A549 (cell line): ENCODE measurements at regions not wholly inside any gene's neighbourhood (a gene's known extent, or its start where the extent isn't known, plus 50 kb on each side); places are given as distances from the start of the nearest gene placed in this dataset.
"Not testable (repeated sequence)": the region's sequence is repeated elsewhere in the genome, so short reads cannot be mapped to it uniquely, and the experiment has no call there.

Experiments used
- ATAC-seq, 2 experiments: fragments of 200-7000 bp in 1 of 2; fragments of >200 bp in 1 of 2; cut with Nextera tagmentation in 1 of 2; cut with Tn5 transposase in 1 of 2; 3 replicates each; pipeline versions ENCODE4 v1.8.0 to v1.9.1; 2018 to 2020; ENCODE audit warnings: mild to moderate bottlenecking in 1 of 2, moderate library complexity in 1 of 2
- CTCF ChIA-PET: fragments of 300-600 bp; sonication (Branson Sonifier 250); formaldehyde crosslinking; extraction: SDS; loops from one replicate; lab custom pipeline; 2021; ENCODE audit warnings: antibody characterized with exemption, inconsistent platforms; lab: Yijun Ruan, JAX
- POLR2A ChIA-PET: fragments of 350-600 bp; formaldehyde crosslinking; extraction: SDS; loops from one replicate; lab custom pipeline; 2021; ENCODE audit warnings: antibody characterized with exemption, inconsistent platforms; lab: Yijun Ruan, JAX
- DNase-seq, 2 experiments: peaks; one replicate each; pipeline versions ENCODE4 v3.0.0 to v3.0.0-alpha.2; 2011 to 2016; ENCODE audit warnings: low read depth in 1 of 2, low spot score in 1 of 2
- FAIRE-seq: peaks from 2 replicates; lab custom pipeline; 2011; peaks lifted over from hg19 to GRCh38; lab: Jason Lieb, UNC
- H3K27ac ChIP-seq, 2 experiments: fragments of >200 bp; sonication (Bioruptor Twin); formaldehyde crosslinking; 3 replicates each; pipeline ENCODE4 v1.5.1; 2016 to 2017
- H3K4me1 ChIP-seq: fragments of >200 bp; sonication (Bioruptor Twin); formaldehyde crosslinking; 3 replicates; pipeline ENCODE4 v1.6.1; 2016
- H3K4me2 ChIP-seq: fragments of >200 bp; sonication (Bioruptor Twin); formaldehyde crosslinking; 3 replicates; pipeline ENCODE4 v1.6.1; 2016
- H3K4me3 ChIP-seq: fragments of >200 bp; sonication (Bioruptor Twin); formaldehyde crosslinking; 3 replicates; pipeline ENCODE4 v1.5.1; 2016
- H3K9me3 ChIP-seq: fragments of >200 bp; sonication (Bioruptor Twin); formaldehyde crosslinking; 3 replicates; pipeline ENCODE4 v1.6.1; 2016
- ATOH8 ChIP-seq: fragments of 250-450 bp; sonication (Bioruptor Pico); IDR thresholded peaks from 2 replicates; pipeline ENCODE4 v1.5.0; 2020; ENCODE audit warnings: low read depth, mild to moderate bottlenecking, moderate library complexity
- BCL3 ChIP-seq: fragments of >200 bp; sonication (Bioruptor Twin); formaldehyde crosslinking; IDR thresholded peaks from 3 replicates; pipeline ENCODE4 v1.6.1; 2016
- CTCF ChIP-seq: fragments of >200 bp; sonication (Bioruptor Twin); formaldehyde crosslinking; IDR thresholded peaks from 3 replicates; pipeline ENCODE4 v1.5.1; 2016
- E2F6 ChIP-seq: IDR thresholded peaks from 2 replicates; pipeline ENCODE4 v1.6.1; 2012; ENCODE audit warnings: low read depth, borderline replicate concordance
- EHF ChIP-seq: fragments of 250-450 bp; sonication (Bioruptor Pico); IDR thresholded peaks from 2 replicates; pipeline ENCODE4 v1.5.0; 2020; ENCODE audit warnings: mild to moderate bottlenecking
- ELK1 ChIP-seq: fragments of 150-350 bp; IDR thresholded peaks from 2 replicates; pipeline ENCODE4 v1.6.1; 2014; ENCODE audit warnings: low read depth, mild to moderate bottlenecking, low read length
- EP300 ChIP-seq, 2 experiments: fragments of >200 bp; sonication (Bioruptor Twin); formaldehyde crosslinking; IDR thresholded peaks; 2 replicates in 1 of 2; 3 replicates in 1 of 2; pipeline ENCODE4 v1.6.1; 2016 to 2017
- ESRRA ChIP-seq: fragments of 150-350 bp; IDR thresholded peaks from 2 replicates; pipeline ENCODE4 v1.6.1; 2014; ENCODE audit warnings: mild to moderate bottlenecking, low read length, borderline replicate concordance
- FOSB ChIP-seq: fragments of 250-450 bp; sonication (Bioruptor Pico); IDR thresholded peaks from 2 replicates; pipeline ENCODE4 v1.5.0; 2020; ENCODE audit warnings: mild to moderate bottlenecking, moderate library complexity
- HDAC2 ChIP-seq: fragments of 200-600 bp; sonication (generic); IDR thresholded peaks from 2 replicates; pipeline ENCODE4 v1.6.1; 2016
- HES2 ChIP-seq: fragments of >200 bp; sonication (Bioruptor Twin); formaldehyde crosslinking; IDR thresholded peaks from 2 replicates; pipeline ENCODE4 v1.6.1; 2016
- HMGXB4 ChIP-seq: fragments of 250-450 bp; sonication (Bioruptor Pico); IDR thresholded peaks from 2 replicates; pipeline ENCODE4 v1.5.0; 2021; ENCODE audit warnings: mild to moderate bottlenecking, moderate library complexity, borderline replicate concordance
- JUN ChIP-seq, 2 experiments: fragments of >200 bp; sonication (Bioruptor Twin); formaldehyde crosslinking; IDR thresholded peaks; 2 replicates in 1 of 2; 3 replicates in 1 of 2; pipeline ENCODE4 v1.6.1; 2016 to 2017
- MYC ChIP-seq: IDR thresholded peaks from 2 replicates; pipeline ENCODE4 v1.6.1; 2012; ENCODE audit warnings: mild to moderate bottlenecking, inconsistent platforms, low read length, improper control_type of control experiment, borderline replicate concordance
- NPAS2 ChIP-seq: fragments of 250-450 bp; sonication (Bioruptor Pico); IDR thresholded peaks from 2 replicates; pipeline ENCODE4 v1.8.0; 2022; ENCODE audit warnings: mild to moderate bottlenecking, moderate library complexity, borderline replicate concordance
- PHF8 ChIP-seq: fragments of 200-600 bp; sonication (generic); IDR thresholded peaks from 2 replicates; pipeline ENCODE4 v1.6.1; 2016; ENCODE audit warnings: low read depth, mild to moderate bottlenecking, antibody characterized with exemption, moderate library complexity, borderline replicate concordance
- POLR2AphosphoS2 ChIP-seq: conservative IDR thresholded peaks from 2 replicates; pipeline ENCODE4 v1.6.1; 2012; ENCODE audit warnings: low read length, improper control_type of control experiment, inconsistent platforms
- RCOR1 ChIP-seq: fragments of 150-350 bp; IDR thresholded peaks from 2 replicates; pipeline ENCODE4 v1.6.1; 2014; ENCODE audit warnings: antibody characterized with exemption, low read length, low read depth
- TFCP2L1 ChIP-seq: fragments of 250-450 bp; sonication (Bioruptor Pico); IDR thresholded peaks from 2 replicates; pipeline ENCODE4 v1.5.0; 2021; ENCODE audit warnings: mild to moderate bottlenecking
- TP53 ChIP-seq: fragments of 250-450 bp; sonication (Bioruptor Pico); IDR thresholded peaks from 2 replicates; pipeline ENCODE4 v1.5.0; 2021; ENCODE audit warnings: mild to moderate bottlenecking, moderate library complexity
- USF2 ChIP-seq: fragments of 450-650 bp; IDR thresholded peaks from 2 replicates; pipeline ENCODE4 v1.6.1; 2014; ENCODE audit warnings: antibody characterized with exemption
- ZFP36 ChIP-seq: fragments of 450-650 bp; IDR thresholded peaks from 2 replicates; pipeline ENCODE4 v1.6.1; 2014; ENCODE audit warnings: borderline replicate concordance; ENCODE audit not compliant: partially characterized antibody
- ZNF302 ChIP-seq: fragments of 250-450 bp; sonication (Bioruptor Pico); IDR thresholded peaks from 2 replicates; pipeline ENCODE4 v1.9.0; 2021; ENCODE audit warnings: inconsistent platforms, mild to moderate bottlenecking, moderate library complexity
- WGBS: methylation state at CpG from one replicate; pipeline ENCODE4 v1.1.6; 2017; ENCODE audit errors: missing lambda C conversion rate; 5-methylcytosine and 5-hydroxymethylcytosine counted together

GRCh38 chr20:48034751-48035150 lies 249.5 kb upstream of the SULF2 start:
- ChIA-PET CTCF (interaction anchor here (1.2 to 1.4 kb wide), 2 partner anchors 11 to 586 kb away, joined by 3 to 4 read pairs; no protein-coding TSS in a partner anchor), POLR2A (no interaction called here)
- H3K4me1 ChIP-seq, result no peaks in the 10 kb centered on the region
- FAIRE-seq, result no peak
- H3K4me2 ChIP-seq, result no peak overlapping the region
- 0 out of 6 replicates have a peak, but pooled peaks of 1 of the 2 experiments have one; percentile 21 for ATAC-seq
- 73% methylated on average over 6 of the region's 6 CpGs for WGBS
- TF ChIP-seq RCOR1 (no peak), FOSB (CRISPR knock-in tag) (no peak), EHF (CRISPR knock-in tag) (no peak), ZNF302 (CRISPR knock-in tag) (no peak), TP53 (CRISPR knock-in tag) (no peak), MYC (no peak), JUN (IDR thresholded peaks at IDR 0.05) (no peak), HDAC2 (no peak), USF2 (no peak), E2F6 (no peak), PHF8 (no peak), EP300 (IDR thresholded peaks at IDR 0.05) (no peak), ESRRA (no peak), CTCF (no peak), POLR2AphosphoS2 (no peak), HES2 (no peak), BCL3 (no peak)
- peaks cover 3% of the 10 kb centered on the region; the same call in 1 of the 3 replicates for H3K9me3 ChIP-seq
- H3K4me3 ChIP-seq, result no peak overlapping the region
- no peak for DNase-seq
- H3K27ac ChIP-seq, result no peak overlapping the region

- FAIRE-seq, CTCF ChIA-PET, H3K4me3 ChIP-seq, H3K27ac ChIP-seq, ATAC-seq, H3K4me1 ChIP-seq, H3K9me3 ChIP-seq, DNase-seq, POLR2A ChIA-PET, H3K4me2 ChIP-seq: not testable (repeated sequence)
- WGBS, result 28% methylated on average over 8 of the region's 8 CpGs
Observed at GRCh38 chr20:48033005-48033404, 247.7 kb upstream of the SULF2 start.

GRCh38 chr20:48031122-48031521 lies 245.8 kb upstream of the SULF2 start:
- no peak for DNase-seq
- no peaks in the 10 kb centered on the region for H3K9me3 ChIP-seq
- no peak overlapping the region for H3K27ac ChIP-seq
- ATAC-seq, result no peak
- no peaks in the 10 kb centered on the region for H3K4me1 ChIP-seq
- no peak overlapping the region for H3K4me2 ChIP-seq
- 29% methylated on average over 4 of the region's 4 CpGs for WGBS
- ChIA-PET POLR2A (no interaction called here), CTCF (interaction anchor here (0.9 kb wide), 1 partner anchor 17 kb away, joined by 3 read pairs; no protein-coding TSS in a partner anchor)
- H3K4me3 ChIP-seq, result no peak overlapping the region
- no peak for FAIRE-seq
- TF ChIP-seq HMGXB4 (CRISPR knock-in tag) (no peak), EP300 (IDR thresholded peaks at IDR 0.05) (no peak), TFCP2L1 (no peak), ZFP36 (no peak), PHF8 (no peak), NPAS2 (CRISPR knock-in tag) (no peak), BCL3 (no peak), ATOH8 (CRISPR knock-in tag) (no peak), ELK1 (no peak), EHF (CRISPR knock-in tag) (no peak)
